NB4 (cell line): ENCODE measurements at regions not wholly inside any gene's neighbourhood (a gene's known extent, or its start where the extent isn't known, plus 50 kb on each side); places are given as distances from the start of the nearest gene placed in this dataset.
"Not testable (repeated sequence)": the region's sequence is repeated elsewhere in the genome, so short reads cannot be mapped to it uniquely, and the experiment has no call there.

ENCODE experiments used
- CTCF ChIP-seq: IDR thresholded peaks from one replicate; pipeline ENCODE4 v1.5.1; 2012; ENCODE audit warnings: low read depth, low read length
- POLR2A ChIP-seq: IDR thresholded peaks from 2 replicates; pipeline ENCODE4 v1.6.1; 2011; ENCODE audit warnings: mild to moderate bottlenecking; ENCODE audit not compliant: insufficient read length; ENCODE audit errors: extremely low read depth

DNA sequence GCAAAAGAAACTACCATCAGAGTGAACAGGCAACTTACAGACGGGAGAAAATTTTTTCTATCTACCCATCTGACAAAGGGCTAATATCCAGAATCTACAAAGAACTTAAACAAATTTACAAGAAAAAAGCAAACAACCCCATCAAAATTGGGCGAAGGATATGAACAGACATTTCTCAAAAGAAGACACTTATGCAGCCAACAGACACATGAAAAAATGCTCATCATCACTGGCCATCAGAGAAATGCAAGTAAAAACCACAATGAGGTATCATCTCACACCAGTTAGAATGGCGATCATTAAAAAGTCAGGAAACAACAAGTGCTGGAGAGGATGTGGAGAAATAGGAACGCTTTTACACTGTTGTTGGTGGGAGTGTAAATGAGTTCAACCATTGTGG lies 206.6 kb upstream of the HTR1E start:
- not testable (repeated sequence) for TF ChIP-seq POLR2A, CTCF
